ENCODE measurements at regions not wholly inside any gene's neighbourhood (a gene's known extent, or its start where the extent isn't known, plus 50 kb on each side); places are given as distances from the start of the nearest gene placed in this dataset.

GRCh38 chr9:80804873-80805272 lies 884.5 kb downstream of the TLE1 start:
- Mint-ChIP-seq H3K27ac (peak overlapping the region in 1 of 3 experiments; percentile 30), H3K36me3 (ENCODE audit: low read depth) (peaks cover 6% of the 10 kb centered on the region), H3K27me3 (ENCODE audit: low read depth) (no peaks in the 10 kb centered on the region), H3K9me3 (no peaks in the 10 kb centered on the region), H3K4me3 (no peak overlapping the region), H3K4me1 (peaks cover 6% of the 10 kb centered on the region)
- no peak for TF ChIP-seq CTCF (IDR thresholded peaks at IDR 0.05; ENCODE audit: unreplicated experiment in 3 of 3)

- Mint-ChIP-seq H3K27ac (peak overlapping the region; percentile 84 to 92 (median 90)), H3K9me3 (no peaks in the 10 kb centered on the region), H3K36me3 (ENCODE audit: low read depth) (peaks cover 6% of the 10 kb centered on the region), H3K4me1 (peaks cover 41% of the 10 kb centered on the region), H3K27me3 (ENCODE audit: low read depth) (no peaks in the 10 kb centered on the region), H3K4me3 (peak overlapping the region in 2 of 3 experiments; percentile 0 to 32)
- no peak for TF ChIP-seq CTCF (IDR thresholded peaks at IDR 0.05; ENCODE audit: unreplicated experiment in 3 of 3)
These were observed 891.3 kb downstream of the TLE1 start for GRCh38 chr9:80797831-80798688.

GRCh38 chr9:80797101-80797829 lies 892.1 kb downstream of the TLE1 start:
- peaks cover 6% of the 10 kb centered on the region for H3K36me3 Mint-ChIP-seq (ENCODE audit: low read depth)
- H3K4me3 Mint-ChIP-seq: peak overlapping the region in 2 of 3 experiments; percentile 21 to 32
- H3K27ac Mint-ChIP-seq: peak overlapping the region; percentile 84 to 92 (median 90)
- no peaks in the 10 kb centered on the region for H3K27me3 Mint-ChIP-seq (ENCODE audit: low read depth)
- peaks cover 41% of the 10 kb centered on the region for H3K4me1 Mint-ChIP-seq
- no peaks in the 10 kb centered on the region for H3K9me3 Mint-ChIP-seq
- no peak for TF ChIP-seq CTCF (IDR thresholded peaks at IDR 0.05; ENCODE audit: unreplicated experiment in 3 of 3)

- Mint-ChIP-seq H3K27me3 (ENCODE audit: low read depth) (no peaks in the 10 kb centered on the region), H3K27ac (peak overlapping the region; percentile 84 to 92 (median 90)), H3K4me3 (peak overlapping the region in 2 of 3 experiments; percentile 12 to 21), H3K9me3 (no peaks in the 10 kb centered on the region), H3K4me1 (peaks cover 43% of the 10 kb centered on the region), H3K36me3 (ENCODE audit: low read depth) (peaks cover 6% of the 10 kb centered on the region)
- no peak for TF ChIP-seq CTCF (IDR thresholded peaks at IDR 0.05; ENCODE audit: unreplicated experiment in 3 of 3)
These were observed 892.7 kb downstream of the TLE1 start for GRCh38 chr9:80796632-80797031.

GRCh38 chr9:80794197-80794596 lies 895.1 kb downstream of the TLE1 start:
- Mint-ChIP-seq H3K36me3 (ENCODE audit: low read depth) (no peaks in the 10 kb centered on the region), H3K27me3 (ENCODE audit: low read depth) (no peaks in the 10 kb centered on the region), H3K4me1 (peaks cover 49% of the 10 kb centered on the region), H3K9me3 (no peaks in the 10 kb centered on the region), H3K27ac (peak overlapping the region in 1 of 3 experiments; percentile 13), H3K4me3 (no peak overlapping the region)
- no peak for TF ChIP-seq CTCF (IDR thresholded peaks at IDR 0.05; ENCODE audit: unreplicated experiment in 3 of 3)
